ELF-1 (cell line): ENCODE measurements at regions not wholly inside any gene's neighbourhood (a gene's known extent, or its start where the extent isn't known, plus 50 kb on each side); places are given as distances from the start of the nearest gene placed in this dataset.
"Not testable (repeated sequence)": the region's sequence is repeated elsewhere in the genome, so short reads cannot be mapped to it uniquely, and the experiment has no call there.

Source experiments
- DNase-seq: peaks from one replicate; pipeline ENCODE4 v3.0.0-alpha.2; 2016; ENCODE audit warnings: low read depth, low spot score

DNA sequence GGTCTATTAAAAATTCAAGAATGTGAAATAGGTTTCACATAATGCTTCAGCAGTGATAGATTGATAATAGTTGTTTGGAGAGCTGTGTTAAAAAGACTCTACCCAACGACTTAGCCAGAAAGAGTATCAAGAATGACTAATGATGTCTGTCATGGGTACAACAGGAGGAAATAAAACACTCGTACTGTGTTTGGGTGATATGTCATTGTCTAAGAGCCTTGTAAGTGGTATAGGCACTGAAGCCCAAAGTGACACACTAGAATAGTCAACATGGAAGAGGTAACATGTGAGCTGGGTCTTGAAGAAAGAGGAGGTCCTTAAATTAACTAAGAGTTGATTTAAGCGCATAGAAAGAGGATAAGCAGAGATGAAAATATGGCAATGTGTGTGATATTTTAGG lies 471.8 kb upstream of the MAN1A1 start:
- no peak for DNase-seq

DNA sequence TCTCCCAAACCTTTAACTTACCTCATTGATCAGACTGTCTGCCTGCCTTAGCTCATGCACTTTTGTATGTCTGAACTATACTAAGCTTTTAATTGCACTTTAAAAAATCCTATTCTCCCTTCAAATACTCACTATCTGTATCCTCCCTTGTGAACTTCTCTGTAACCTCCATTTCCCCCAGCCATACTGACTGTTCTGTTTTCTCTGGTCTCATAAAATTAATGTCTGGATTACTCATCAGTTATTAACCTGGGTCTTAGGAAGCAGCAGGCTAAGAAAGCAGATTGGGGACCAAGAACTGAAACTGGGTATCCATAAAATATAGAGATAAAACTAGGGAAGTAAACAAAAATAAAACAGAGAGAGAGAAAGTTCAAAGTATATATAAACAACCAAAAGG lies 469.3 kb upstream of the MAN1A1 start:
- DNase-seq: no peak

DNA sequence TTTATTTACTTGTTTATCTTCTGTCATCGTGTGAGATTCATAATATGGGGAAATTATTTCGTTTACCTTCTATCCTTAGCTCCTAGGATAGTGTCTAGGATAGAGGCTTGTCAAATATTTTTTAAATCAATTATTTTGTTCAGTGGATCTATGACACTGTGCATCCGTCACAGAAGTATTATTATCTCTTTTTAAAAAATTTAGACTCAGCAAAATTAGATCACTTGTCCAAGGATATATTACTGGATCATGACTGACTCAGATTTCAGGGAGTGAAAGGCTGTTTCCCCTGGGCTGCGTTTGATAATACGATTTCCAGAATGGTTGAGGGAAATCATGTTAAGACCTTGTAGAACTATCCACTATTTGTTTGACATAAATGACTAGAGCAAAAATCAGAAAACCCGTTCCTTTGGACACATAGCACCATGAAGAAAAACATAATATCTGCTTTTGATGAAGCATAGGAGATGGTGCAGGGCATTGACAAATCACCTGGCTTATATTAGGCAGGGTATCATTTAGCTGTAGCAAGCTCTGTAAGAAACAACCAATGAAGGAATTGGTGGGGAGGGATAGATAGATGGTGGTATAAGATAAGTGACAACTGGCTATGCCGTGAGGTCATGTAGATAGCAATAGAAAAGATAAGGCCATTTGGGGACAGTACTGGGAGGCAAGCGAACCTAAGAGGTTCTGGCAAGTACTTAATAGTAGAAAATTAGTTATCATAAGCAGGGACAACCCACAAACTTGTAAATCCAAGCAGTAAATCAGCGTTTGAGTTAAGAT lies 465.2 kb upstream of the MAN1A1 start:
- DNase-seq: no peak

DNA sequence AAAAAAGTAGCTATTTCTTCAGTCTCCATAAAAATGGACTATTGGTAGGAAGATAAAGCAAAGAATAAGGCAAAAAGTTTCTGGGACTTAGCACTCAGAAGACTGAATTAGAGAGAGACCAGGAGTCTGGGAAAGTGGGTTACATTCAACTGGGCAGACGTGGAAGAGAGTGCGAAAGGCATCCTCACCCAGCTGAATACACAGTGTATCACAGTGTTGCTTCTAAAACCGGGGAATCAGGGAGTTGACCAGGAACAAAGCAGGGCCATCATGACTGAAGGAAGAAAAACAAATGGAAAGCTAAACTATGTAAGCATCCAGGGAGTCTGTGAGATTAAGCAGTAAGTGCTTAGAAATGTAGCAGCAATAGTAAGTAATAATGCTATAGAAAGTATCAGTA lies 452.9 kb upstream of the MAN1A1 start:
- no peak for DNase-seq

DNA sequence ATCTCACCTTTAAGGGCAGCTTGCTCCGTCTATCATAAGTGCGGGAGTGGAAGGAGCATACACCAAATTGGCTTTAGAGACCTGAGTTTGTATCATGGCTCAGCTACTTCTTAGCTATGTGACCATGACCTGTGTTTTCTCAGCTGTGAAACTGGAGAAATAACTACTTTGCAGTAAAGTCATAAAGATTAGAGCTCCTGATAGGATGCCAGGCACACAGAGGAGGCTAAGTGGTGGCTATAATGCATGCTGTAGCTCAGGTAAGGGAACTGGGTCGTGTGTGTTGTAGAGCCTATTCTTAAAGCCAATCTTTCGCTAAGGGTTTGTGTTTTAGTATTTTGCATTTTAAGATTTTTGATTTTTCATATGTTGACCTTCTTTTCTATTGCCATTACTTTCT lies 451.5 kb upstream of the MAN1A1 start:
- no peak for DNase-seq

DNA sequence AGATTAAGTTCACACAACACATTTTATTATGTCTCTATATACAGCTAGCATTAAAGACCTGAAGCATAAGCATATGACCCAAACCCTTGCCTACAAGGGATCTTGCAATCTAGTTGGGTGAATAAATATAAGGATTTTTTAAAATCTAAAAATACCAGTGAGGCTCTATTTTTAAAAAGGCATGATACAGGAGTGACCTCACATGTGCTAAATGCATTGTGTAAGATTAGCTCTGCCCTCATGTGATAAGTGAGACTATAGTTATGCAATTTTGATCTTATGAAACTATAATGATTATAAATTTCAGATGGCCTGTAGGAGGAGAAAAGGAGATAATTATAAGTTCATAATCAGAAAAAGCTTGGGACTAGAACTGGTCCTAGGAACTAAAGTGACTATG lies 451.0 kb upstream of the MAN1A1 start:
- DNase-seq: no peak

DNA sequence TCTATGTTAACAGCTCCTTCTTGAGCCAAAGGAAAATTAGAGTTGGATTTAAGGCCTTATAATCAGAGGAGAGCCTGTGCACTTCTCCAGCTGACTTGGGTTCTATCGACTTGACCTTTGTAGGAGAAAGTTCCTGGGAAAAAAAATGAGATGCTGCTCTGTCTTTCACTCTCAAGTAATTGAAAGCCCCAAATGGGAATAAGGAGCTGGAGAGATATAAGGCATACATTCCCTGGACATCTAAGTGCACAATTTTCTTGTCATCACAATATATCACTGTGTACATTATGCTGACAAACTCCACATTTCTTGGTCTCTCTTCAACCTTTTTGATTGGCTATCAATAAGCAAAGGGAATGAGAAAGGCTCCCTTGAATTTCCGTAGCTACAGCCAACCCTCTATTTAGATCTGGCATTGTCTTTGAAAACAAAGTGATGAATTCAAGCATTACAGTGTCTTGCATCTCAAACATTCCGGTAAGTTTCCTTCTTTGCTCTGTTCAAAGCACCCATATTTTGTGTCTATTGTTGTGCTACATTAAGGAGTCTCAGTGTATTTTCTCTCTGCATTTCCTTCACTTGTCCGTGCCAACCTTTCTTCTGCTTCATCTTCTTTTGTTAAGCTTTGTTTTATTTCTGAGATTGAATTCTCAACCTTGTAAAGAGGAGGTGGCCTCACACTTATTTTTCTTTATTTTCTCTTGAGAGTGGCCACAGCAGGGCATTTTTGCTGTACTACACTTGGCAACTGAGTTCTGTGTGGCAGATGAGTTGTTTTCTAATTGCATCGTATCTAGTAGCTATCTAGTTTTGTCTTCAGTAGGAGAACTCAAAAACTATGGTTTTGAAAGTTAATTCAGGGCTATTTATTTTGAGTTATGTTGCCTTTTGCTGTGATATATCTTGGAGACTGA lies 450.3 kb upstream of the MAN1A1 start:
- no peak for DNase-seq

DNA sequence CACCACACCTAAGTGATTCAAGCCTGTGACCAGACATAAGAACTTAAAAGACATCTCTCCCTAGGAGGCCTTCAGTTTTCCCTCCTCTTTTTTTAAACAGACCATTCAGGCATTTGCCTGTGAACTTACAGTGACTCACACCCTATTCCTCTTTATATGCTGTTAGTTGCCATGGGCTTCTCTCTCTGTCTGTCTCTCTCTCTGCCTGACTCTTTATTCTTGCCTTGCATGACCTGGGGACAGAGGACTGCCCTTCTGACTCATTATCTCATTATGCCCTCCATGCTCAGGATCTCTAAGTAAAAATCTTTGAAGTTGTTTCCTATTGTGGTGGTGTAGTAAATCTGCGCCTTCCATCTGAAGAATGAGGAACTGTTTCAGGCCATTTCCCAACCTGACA lies 442.2 kb upstream of the MAN1A1 start:
- DNase-seq: peak; percentile 64

DNA sequence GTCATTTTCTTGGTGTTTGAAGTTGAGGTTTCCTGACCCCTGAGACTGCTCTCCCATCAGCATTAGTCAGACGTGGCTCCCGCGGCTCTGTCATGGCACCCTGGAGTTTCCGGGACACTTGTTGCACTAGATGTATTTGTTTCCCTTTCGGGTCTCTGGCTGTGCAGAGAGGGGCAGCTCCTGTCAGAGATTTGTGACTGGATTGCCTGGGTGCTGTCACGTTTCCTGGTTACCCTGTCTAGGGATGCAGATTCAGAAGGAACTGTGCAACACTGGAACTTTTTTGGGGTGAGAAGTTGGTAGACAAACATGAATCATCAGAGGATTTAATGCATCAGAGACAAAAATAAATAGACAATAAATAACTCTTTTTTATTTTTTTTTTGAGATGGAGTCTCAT lies 431.8 kb upstream of the MAN1A1 start:
- no peak for DNase-seq

DNA sequence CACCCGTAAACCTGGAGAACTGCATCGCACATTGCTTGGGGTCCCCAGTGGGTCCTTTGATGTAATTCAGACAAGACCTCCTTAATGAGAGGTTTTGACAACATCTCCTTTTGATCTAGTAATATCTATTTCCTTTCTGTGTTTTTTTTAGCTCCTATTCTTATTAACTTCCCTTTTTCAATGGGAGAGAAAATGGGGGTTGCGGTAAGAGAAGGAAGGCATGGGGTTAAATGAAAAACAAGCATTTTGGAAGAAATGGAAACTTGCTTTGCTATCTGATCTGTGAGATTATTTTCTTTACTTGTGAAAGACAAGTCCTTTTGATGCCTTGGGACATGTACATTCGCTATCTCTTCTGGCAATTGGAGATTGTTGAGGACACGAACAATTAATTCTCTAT lies 418.6 kb upstream of the MAN1A1 start:
- DNase-seq: no peak

DNA sequence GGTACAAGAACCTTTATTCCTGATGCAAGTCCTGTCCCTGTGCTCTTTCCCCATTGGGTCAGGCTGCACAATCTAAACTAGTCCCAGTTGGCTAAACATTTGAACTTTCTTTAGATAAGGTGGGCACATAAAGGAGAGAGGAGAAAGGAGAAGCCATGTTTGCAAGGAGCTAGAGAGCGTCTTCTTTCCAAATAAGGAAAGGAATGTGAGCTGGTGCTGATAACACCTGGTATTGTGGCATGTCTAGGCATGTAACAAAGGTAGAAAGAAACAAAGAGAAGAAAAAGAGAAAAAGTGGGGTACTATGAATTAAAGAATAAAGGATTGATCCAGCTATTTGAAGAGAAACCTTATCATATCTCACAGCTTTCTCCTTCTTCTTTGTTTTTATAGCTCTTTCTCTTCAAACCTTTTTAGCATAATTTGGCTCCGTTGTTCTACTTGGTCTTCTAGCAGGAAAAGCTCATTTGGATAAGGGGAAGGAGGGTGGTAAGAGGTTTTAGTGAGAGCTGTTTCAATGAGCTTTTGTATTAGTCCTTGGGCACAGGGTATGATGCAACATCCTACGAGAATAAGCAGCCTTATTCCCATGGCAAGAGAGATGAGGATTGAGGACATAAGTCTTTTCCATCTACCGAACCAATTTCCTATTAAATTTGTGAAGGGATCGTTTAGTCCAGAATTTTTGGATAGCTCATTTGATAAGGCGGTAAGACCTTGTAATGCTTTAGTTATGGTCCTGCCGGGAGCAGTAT lies 415.5 kb upstream of the MAN1A1 start:
- DNase-seq: no peak

DNA sequence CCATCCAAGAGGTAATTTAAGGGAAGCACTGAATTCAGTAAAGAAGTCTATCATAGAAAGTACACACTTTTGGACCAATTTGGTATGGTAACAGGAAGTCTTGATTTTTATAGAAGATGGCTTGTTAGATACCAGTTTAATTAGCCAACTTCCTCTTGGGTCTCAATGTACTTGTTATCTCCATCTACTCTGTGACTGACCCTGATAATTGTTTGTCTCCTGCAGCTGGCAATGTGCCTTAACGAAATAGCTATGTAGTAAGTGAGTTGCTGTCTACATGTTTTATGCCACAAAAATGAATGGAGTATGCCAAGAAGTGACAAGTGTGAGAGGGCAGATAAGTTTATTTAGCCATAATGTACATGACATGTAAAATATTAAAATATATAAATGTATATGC lies 410.5 kb upstream of the MAN1A1 start:
- no peak for DNase-seq

DNA sequence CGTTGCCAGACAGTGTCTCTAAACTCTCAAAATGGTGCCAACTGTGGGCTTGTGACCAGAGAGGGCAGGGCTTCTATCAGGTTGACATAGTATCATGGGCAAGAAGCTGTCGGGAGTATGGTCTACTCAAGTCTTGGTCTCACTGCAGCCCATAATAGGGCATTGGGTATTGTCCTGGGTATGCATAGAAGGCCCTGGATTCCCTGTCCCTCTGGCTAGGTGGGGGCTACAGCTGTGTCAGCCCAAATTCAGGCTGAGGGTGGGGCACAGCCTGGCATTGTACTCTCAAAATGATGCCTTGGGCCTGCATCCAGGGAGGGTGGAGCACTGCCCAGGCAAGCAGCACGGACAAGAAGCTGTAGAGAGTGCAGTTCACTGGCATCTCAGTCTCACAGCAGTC lies 408.8 kb upstream of the MAN1A1 start:
- DNase-seq: no peak

DNA sequence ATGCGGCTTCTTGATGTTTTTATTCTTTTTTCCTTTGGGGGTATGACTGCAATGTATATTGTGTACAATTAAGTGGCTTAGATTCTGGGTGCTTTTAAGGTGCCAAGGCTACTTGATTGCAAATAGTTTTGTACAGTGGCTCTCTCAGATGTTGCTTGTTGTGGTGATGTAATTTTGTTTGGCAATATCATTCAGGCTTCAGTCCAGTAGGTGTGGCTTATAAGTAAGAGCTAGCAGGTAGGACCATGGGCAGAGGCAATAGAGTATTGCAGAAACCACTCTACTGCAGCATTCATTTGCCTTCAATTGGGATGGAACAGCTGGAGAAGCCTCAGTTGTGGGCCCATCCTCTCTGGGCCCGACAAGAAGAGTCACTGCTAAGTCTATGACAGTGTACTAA lies 407.9 kb upstream of the MAN1A1 start:
- no peak for DNase-seq

DNA sequence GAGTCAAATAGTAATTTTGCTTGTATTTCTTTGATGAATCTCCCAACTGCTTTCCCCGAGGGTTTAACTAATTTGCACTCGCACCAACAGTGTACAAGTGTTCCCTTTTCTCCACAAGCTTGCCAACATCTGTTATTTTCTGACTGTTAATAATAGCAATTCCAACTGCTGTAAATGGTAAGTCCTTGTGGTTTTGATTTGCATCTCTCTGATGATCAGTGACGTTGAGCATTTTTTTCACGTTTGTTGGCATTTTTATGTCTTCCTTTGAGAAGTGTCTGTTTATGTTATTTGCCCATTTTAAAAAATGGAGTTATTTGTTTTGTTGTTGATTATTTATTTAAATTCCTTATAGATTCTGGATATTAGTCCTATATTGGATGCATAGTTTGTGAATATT lies 399.8 kb upstream of the MAN1A1 start:
- no peak for DNase-seq

DNA sequence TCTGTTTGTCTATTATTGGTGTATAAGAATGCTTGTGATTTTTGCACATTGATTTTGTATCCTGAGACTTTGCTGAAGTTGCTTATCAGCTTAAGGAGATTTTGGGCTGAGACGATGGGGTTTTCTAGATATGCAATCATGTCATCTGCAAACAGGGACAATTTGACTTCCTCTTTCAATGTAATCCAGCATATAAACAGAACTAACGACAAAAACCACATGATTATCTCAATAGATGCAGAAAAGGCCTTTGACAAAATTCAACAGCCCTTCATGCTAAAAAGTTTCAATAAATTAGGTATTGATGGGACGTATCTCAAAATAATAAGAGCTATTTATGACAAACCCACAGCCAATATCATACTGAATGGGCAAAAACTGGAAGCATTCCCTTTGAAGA lies 399.0 kb upstream of the MAN1A1 start:
- DNase-seq: not testable (repeated sequence)

DNA sequence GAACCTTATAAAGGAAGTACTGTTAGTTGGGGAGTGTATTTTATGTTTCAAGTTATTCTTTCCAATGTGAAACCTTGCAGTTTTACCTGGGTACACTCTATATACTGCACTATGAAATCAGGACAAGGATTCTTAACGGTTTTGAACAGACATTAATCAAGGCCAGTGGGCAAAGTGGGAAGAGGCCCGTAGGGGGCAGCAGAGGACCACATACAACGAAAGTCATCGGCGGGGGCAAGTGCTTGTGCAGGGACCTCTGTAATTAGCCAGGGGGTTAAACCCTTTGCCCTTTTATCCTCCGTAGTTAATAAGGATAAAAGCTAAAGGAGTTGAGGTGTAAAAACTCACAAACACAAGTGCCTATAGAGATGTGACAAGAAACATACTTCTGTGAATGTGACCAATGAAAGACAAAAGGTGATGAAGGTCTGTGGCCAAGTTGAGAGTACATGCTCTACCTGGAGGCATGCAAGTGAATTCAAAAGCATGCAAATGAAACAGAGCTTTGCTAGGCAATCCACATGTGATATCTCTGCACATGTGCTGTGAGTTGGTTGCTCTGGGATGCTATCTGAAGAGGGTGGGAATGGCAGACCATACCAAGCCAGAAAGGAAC lies 392.7 kb upstream of the MAN1A1 start:
- peak; percentile 72 for DNase-seq

DNA sequence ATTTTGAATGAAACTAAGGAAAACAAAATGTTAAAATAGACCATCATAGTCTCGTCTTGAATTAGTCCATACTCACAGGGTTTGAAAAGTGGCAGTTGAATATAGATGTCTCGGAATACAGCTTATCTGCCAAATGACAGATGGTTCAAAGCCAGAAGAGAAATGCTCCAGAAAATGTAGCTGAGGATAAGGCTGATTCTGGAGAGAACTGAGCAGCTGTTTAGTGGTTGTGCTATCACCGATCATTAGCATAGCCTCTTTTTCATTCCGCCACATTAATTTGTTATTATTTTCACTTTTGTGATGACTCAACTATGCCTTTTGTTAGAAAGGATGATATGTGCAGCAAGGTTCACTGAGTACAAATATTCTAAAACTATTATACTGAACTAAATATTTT lies 390.2 kb upstream of the MAN1A1 start:
- no peak for DNase-seq

DNA sequence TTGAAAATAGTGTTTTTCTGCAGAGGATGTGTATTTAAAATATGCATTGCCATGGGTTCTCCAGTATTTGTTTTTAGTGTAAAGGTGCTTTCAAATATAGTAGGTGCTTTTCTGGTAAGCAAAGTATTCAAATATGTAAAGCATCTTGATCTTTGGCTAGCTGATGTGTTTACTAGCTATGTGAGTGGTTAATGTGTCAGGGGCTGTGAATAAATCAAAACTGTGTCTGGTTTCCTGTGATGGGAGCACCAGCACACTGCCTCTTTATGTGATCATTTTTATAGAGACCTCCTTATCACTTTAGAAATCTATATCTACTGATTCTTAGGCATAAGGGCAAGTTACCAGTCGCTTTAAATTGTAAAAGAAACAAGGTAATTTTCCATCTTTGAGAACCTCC lies 388.9 kb upstream of the MAN1A1 start:
- no peak for DNase-seq

DNA sequence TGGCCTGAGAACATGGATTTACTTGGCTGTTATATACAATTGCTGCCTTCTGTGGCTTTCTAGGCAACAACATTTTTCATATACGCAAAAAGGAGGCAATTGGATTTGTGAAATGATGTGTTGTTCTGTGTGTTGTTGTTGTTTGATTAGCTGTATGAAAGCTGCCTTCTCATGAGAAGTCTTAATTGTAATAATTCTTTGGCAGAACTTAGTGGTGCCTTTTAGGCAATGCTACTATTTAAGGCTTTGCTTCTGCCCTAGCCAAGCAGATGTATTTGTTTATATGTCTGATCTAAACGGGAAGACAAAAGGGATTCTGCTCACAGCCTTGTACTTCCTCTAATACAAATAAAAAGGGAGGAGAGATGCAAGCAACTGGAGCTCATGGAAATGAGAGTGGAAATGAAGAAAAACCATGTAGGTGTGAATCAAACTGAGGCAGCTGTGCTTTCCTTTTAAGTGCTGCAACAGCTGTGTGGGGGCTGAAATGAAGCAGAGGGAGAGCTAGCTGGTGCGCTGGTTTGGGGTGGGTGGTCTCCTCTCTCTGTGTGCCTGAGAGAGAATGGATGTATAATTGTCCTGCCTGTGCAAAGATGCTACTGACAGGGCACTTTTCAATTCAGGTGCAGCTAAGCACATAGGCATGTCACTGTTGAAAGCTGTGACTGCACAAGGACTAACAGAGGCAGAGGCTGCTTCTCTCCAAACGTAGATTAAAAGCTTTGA lies 386.9 kb upstream of the MAN1A1 start:
- no peak for DNase-seq

DNA sequence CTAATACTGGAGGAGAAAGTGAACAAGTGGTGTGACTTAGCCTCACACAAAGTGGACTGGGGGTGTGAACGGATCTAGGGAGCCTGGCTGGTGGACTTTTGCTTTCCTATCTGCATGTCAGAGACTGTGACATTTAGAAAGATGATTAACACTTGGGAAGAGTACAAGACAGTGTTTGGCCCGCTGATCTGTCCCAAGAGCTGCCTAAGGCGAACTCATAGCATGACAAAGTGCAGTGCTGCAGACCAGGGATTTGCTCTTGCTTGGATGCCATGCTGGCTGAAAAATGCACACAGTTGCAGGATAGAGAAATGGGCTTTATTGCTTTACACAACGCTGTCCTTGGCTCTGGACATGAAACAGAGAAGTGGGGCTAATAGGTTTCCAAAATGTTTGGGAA lies 386.0 kb upstream of the MAN1A1 start:
- DNase-seq: no peak
